K562 (cell line): ENCODE measurements at regions not wholly inside any gene's neighbourhood (a gene's known extent, or its start where the extent isn't known, plus 50 kb on each side); places are given as distances from the start of the nearest gene placed in this dataset.

Experiments
- ATAC-seq: fragments of 200-7000 bp; cut with Tn5 transposase; 3 replicates; pipeline ENCODE4 v1.9.1; 2020; ENCODE audit warnings: moderate library complexity
- BruUV-seq: library from RNA; stranded (reverse); fragments of 400-500 nt; replicated peaks from 2 replicates; lab custom pipeline; 2021; lab: Mats Ljungman, UMichigan
- CTCF ChIA-PET: fragments of 300-600 bp; formaldehyde crosslinking; extraction: SDS; loops from one replicate; lab custom pipeline; 2021; ENCODE audit warnings: low intra/inter-chr PET ratio; lab: Yijun Ruan, JAX
- POLR2A ChIA-PET: fragments of 300-600, 350-650 bp; sonication (Branson Sonifier 250); formaldehyde crosslinking; extraction: SDS; loops from one replicate; lab custom pipeline; 2021; ENCODE audit warnings: antibody characterized with exemption, inconsistent platforms; lab: Yijun Ruan, JAX
- DNase-seq, 4 experiments: peaks; one replicate each; pipeline versions ENCODE4 v3.0.0 to v3.0.0-alpha.2; 2011 to 2018; ENCODE audit warnings: low spot score in 3 of 4, mixed read lengths in 3 of 4; ENCODE audit errors: extremely low read depth in 1 of 4
- FAIRE-seq: peaks from 2 replicates; lab custom pipeline; 2011; peaks lifted over from hg19 to GRCh38; lab: Jason Lieb, UNC
- H2AFZ ChIP-seq: 2 replicates; pipeline ENCODE4 v1.6.0; 2011; ENCODE audit warnings: low read depth, low read length, control low read depth, inconsistent platforms
- H3K27ac ChIP-seq: fragments of 200-600 bp; 3 replicates; pipeline ENCODE4 v1.8.0; 2011; ENCODE audit warnings: low read depth, mild to moderate bottlenecking, control low read depth, inconsistent platforms, low read length, moderate library complexity, mixed read lengths; ENCODE audit errors: extremely low read depth
- H3K27me3 ChIP-seq, 2 experiments: fragments of 300-600 bp in 1 of 2; 2 replicates in 1 of 2; 3 replicates in 1 of 2; pipeline versions ENCODE4 v1.6.0 to v1.8.0; 2011; ENCODE audit warnings: inconsistent platforms in 2 of 2, low read length in 2 of 2, mild to moderate bottlenecking in 1 of 2, mixed read lengths in 1 of 2, moderate library complexity in 1 of 2; ENCODE audit not compliant: control insufficient read depth in 2 of 2, insufficient read depth in 2 of 2
- H3K36me3 ChIP-seq: fragments of 300-600 bp; 3 replicates; pipeline ENCODE4 v1.8.0; 2011; ENCODE audit warnings: mild to moderate bottlenecking, low read length, inconsistent platforms; ENCODE audit not compliant: control insufficient read depth, insufficient read depth
- H3K4me1 ChIP-seq, 2 experiments: fragments of 200-600 bp in 1 of 2; replicated peaks in 1 of 2; 2 replicates in 1 of 2; 3 replicates in 1 of 2; pipeline versions ENCODE4 v1.5.1 to v1.8.0; 2011; ENCODE audit warnings: inconsistent platforms in 2 of 2, low read length in 2 of 2, mild to moderate bottlenecking in 1 of 2, mixed read lengths in 1 of 2, moderate library complexity in 1 of 2; ENCODE audit not compliant: control insufficient read depth in 2 of 2, insufficient read depth in 2 of 2
- H3K4me2 ChIP-seq: 2 replicates; pipeline ENCODE4 v1.6.1; 2011; ENCODE audit warnings: low read length, control low read depth, inconsistent platforms, mixed read lengths; ENCODE audit not compliant: insufficient read depth
- H3K4me3 ChIP-seq: fragments of 200-600 bp; sonication (generic), shearing (Covaris generic); 2 replicates; pipeline ENCODE4 v1.5.1; 2016; ENCODE audit warnings: control low read depth, inconsistent platforms
- H3K79me2 ChIP-seq: fragments of 200-600 bp; 3 replicates; pipeline ENCODE4 v1.8.0; 2011; ENCODE audit warnings: low read length, inconsistent platforms; ENCODE audit not compliant: control insufficient read depth, insufficient read depth
- H3K9ac ChIP-seq, 2 experiments: 2 replicates each; pipeline versions ENCODE4 v1.6.0 to v1.6.1; 2011; ENCODE audit warnings: low read depth in 2 of 2, low read length in 2 of 2, control low read depth in 1 of 2, inconsistent platforms in 1 of 2, mild to moderate bottlenecking in 1 of 2, mixed read lengths in 1 of 2; ENCODE audit not compliant: insufficient read depth in 1 of 2
- H3K9me1 ChIP-seq: one replicate; pipeline ENCODE4 v1.6.0; 2011; ENCODE audit warnings: inconsistent platforms, mild to moderate bottlenecking, low read length, moderate library complexity; ENCODE audit not compliant: control insufficient read depth, insufficient read depth
- H3K9me3 ChIP-seq: replicated peaks from 2 replicates; pipeline ENCODE4 v1.5.1; 2011; ENCODE audit warnings: low read depth, low read length, inconsistent platforms; ENCODE audit not compliant: control insufficient read depth, insufficient read depth
- H4K20me1 ChIP-seq: replicated peaks from 2 replicates; pipeline ENCODE4 v1.6.1; 2011; ENCODE audit warnings: low read length, inconsistent platforms, mixed read lengths; ENCODE audit not compliant: control insufficient read depth, insufficient read depth
- DIDO1 ChIP-seq: fragments of 450-650 bp; IDR thresholded peaks from 2 replicates; pipeline ENCODE4 v1.6.1; 2016; ENCODE audit warnings: low read depth, missing biosample characterization, missing genetic modification characterization
- EHMT2 ChIP-seq: fragments of 450-650 bp; IDR thresholded peaks from 2 replicates; pipeline ENCODE4 v1.6.1; 2018; ENCODE audit warnings: antibody characterized with exemption
- KAT7 ChIP-seq: sonication (generic); formaldehyde crosslinking; IDR thresholded peaks from 2 replicates; pipeline ENCODE4 v1.8.0; 2022; ENCODE audit warnings: missing genetic modification reagents, mild to moderate bottlenecking, borderline replicate concordance
- MAFG ChIP-seq: fragments of 450-650 bp; conservative IDR thresholded peaks from 2 replicates; pipeline ENCODE4 v1.6.1; 2016; ENCODE audit warnings: missing genetic modification characterization, missing compliant biosample characterization
- YY1 ChIP-seq, 3 experiments: IDR thresholded peaks; 2 replicates each; pipeline ENCODE4 v1.6.1; 2011; ENCODE audit warnings: low read length in 2 of 3, mild to moderate bottlenecking in 2 of 3, moderate library complexity in 2 of 3, borderline replicate concordance in 1 of 3, control low read depth in 1 of 3, low read depth in 1 of 3; ENCODE audit not compliant: insufficient read depth in 3 of 3, insufficient replicate concordance in 2 of 3, control insufficient read depth in 1 of 3, insufficient read length in 1 of 3; ENCODE audit errors: extremely low read depth in 1 of 3
- ZNF316 ChIP-seq: fragments of 450-650 bp; IDR thresholded peaks from 2 replicates; pipeline ENCODE4 v1.6.1; 2016
- ZSCAN29 ChIP-seq: fragments of 450-650 bp; IDR thresholded peaks from 2 replicates; pipeline ENCODE4 v1.6.1; 2017
- ZSCAN32 ChIP-seq: fragments of 450-650 bp; formaldehyde crosslinking; IDR thresholded peaks from 2 replicates; pipeline ENCODE4 v1.4.0; 2020; ENCODE audit warnings: mild to moderate bottlenecking, moderate library complexity
- WGBS: fragments of 100-300 bp; shearing (Covaris generic); methylation state at CpG from one replicate; pipeline ENCODE4 v1.1.6; 2016; ENCODE audit warnings: low coverage, mixed read lengths; ENCODE audit not compliant: insufficient coverage; ENCODE audit errors: missing lambda C conversion rate; 5-methylcytosine and 5-hydroxymethylcytosine counted together
- in situ Hi-C: fragments of 300-500 bp; cut with MboI; formaldehyde crosslinking; loops from 4 replicates; pipeline ENCODE4 v1.15.0; 2018; ENCODE audit warnings: inconsistent platforms, mixed read lengths
- intact Hi-C: fragments of 100-400 bp; cut with micrococcal nuclease; formaldehyde crosslinking; loops from 2 replicates; pipeline ENCODE4 v1.14.2; 2022

DNA sequence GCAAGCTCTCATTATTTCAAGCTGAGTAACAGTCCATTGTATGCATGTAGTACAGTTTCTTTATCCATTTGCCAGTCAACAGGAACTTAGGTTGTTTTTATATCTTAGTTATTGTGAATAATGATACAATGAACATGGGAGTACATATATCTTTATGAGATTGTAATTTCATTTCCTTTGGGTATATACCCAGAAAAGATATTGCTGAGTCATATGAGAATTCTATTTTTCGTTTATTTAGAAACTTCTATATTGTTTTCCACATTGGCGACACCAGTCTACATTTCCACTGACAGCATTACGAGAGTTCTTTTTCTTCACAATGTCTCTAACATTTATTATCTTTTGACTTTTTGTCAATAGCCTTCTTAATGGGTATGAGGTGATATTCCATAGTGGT is 477.8 kb upstream of the PAPPA start:
- no peaks in the 10 kb centered on the region for H3K36me3 ChIP-seq
- no peak for FAIRE-seq
- no peak for TF ChIP-seq DIDO1 (tag)
- no peak for TF ChIP-seq KAT7 (CRISPR knock-in tag)
- TF ChIP-seq ZSCAN29 = no peak
- TF ChIP-seq ZNF316 = peak; percentile 17; the same call in 1 of the 2 replicates
- no peak for TF ChIP-seq ZSCAN32 (CRISPR knock-in tag)
- TF ChIP-seq MAFG (tag) = 0 out of 2 replicates have a peak, but pooled peaks have one; percentile 13
- no peak for TF ChIP-seq EHMT2
- no peak for TF ChIP-seq YY1 (IDR thresholded peaks at IDR 0.05; ENCODE audit: borderline replicate concordance in 1 of 3, control insufficient read depth in 1 of 3, extremely low read depth in 1 of 3, insufficient read depth in 3 of 3, insufficient read length in 1 of 3, insufficient replicate concordance in 2 of 3, low read depth in 1 of 3, low read length in 2 of 3)
- H3K9me3 ChIP-seq = no peaks in the 10 kb centered on the region
- intact Hi-C loops (no loop called here), in situ Hi-C loops (no loop called here)
- no TSS peak for BruUV-seq
- no peak for ATAC-seq
- H3K27ac ChIP-seq = no peak overlapping the region
- no peaks in the 10 kb centered on the region for H4K20me1 ChIP-seq
- no peaks in the 10 kb centered on the region for H3K4me1 ChIP-seq
- H3K27me3 ChIP-seq = no peaks in the 10 kb centered on the region
- POLR2A ChIA-PET = no interaction called here
- H2AFZ ChIP-seq = no peak overlapping the region
- no peak for DNase-seq
- H3K79me2 ChIP-seq = no peaks in the 10 kb centered on the region
- no peak overlapping the region for H3K4me2 ChIP-seq
- 0% methylated on average over 3 of the region's 3 CpGs for WGBS
- CTCF ChIA-PET = no interaction called here
- H3K9ac ChIP-seq = no peak overlapping the region
- no peaks in the 10 kb centered on the region for H3K9me1 ChIP-seq
- H3K4me3 ChIP-seq = no peak overlapping the region
